IMR-90 (cell line): ENCODE measurements at regions not wholly inside any gene's neighbourhood (a gene's known extent, or its start where the extent isn't known, plus 50 kb on each side); places are given as distances from the start of the nearest gene placed in this dataset.

Experiments
- ATAC-seq: fragments of 200-7000 bp; cut with Tn5 transposase; 2 replicates; pipeline ENCODE4 v1.9.1; 2020; ENCODE audit warnings: low read depth, mild to moderate bottlenecking, moderate library complexity
- BruUV-seq: library from RNA; stranded (reverse); fragments of 400-500 nt; replicated peaks from 2 replicates; lab custom pipeline; 2021; lab: Mats Ljungman, UMichigan
- CTCF ChIA-PET: fragments of 300-600 bp; formaldehyde crosslinking; extraction: SDS; loops from one replicate; lab custom pipeline; 2021; ENCODE audit warnings: antibody characterized with exemption; lab: Yijun Ruan, JAX
- POLR2A ChIA-PET: fragments of 300-600 bp; sonication (Branson Sonifier 250); formaldehyde crosslinking; loops from one replicate; lab custom pipeline; 2022; ENCODE audit warnings: antibody characterized with exemption; ENCODE audit not compliant: unreplicated experiment; lab: Charles Lee
- DNase-seq: peaks from one replicate; pipeline ENCODE4 v3.0.0; 2013
- H2AFZ ChIP-seq: replicated peaks from 2 replicates; pipeline ENCODE3; 2013; ENCODE audit warnings: low read length, mild to moderate bottlenecking; ENCODE audit not compliant: poor library complexity
- H2AK5ac ChIP-seq: 2 replicates; pipeline ENCODE4 v1.6.1; 2013; ENCODE audit warnings: low read depth, low read length, inconsistent platforms
- H2AK9ac ChIP-seq: replicated peaks from 2 replicates; pipeline ENCODE3; 2013; ENCODE audit warnings: mild to moderate bottlenecking, low read depth, low read length, moderate library complexity; ENCODE audit not compliant: poor library complexity
- H2BK120ac ChIP-seq: 2 replicates; pipeline ENCODE4 v1.6.1; 2013; ENCODE audit warnings: low read depth, low read length, inconsistent platforms
- H2BK15ac ChIP-seq: 3 replicates; pipeline ENCODE4 v1.6.1; 2013; ENCODE audit warnings: low read depth, low read length, inconsistent platforms
- H2BK20ac ChIP-seq: 2 replicates; pipeline ENCODE4 v1.6.1; 2013; ENCODE audit warnings: low read depth, mild to moderate bottlenecking, inconsistent platforms, low read length, moderate library complexity
- H2BK5ac ChIP-seq: 2 replicates; pipeline ENCODE4 v1.6.1; 2013; ENCODE audit warnings: mild to moderate bottlenecking, low read depth, low read length, inconsistent platforms; ENCODE audit not compliant: poor library complexity, severe bottlenecking
- H3K14ac ChIP-seq: replicated peaks from 2 replicates; pipeline ENCODE4 v1.6.1; 2013; ENCODE audit warnings: low read depth, low read length, inconsistent platforms
- H3K18ac ChIP-seq: 2 replicates; pipeline ENCODE4 v1.6.1; 2013; ENCODE audit warnings: low read depth, low read length, control low read depth
- H3K23ac ChIP-seq: 2 replicates; pipeline ENCODE4 v1.6.1; 2013; ENCODE audit warnings: low read depth, low read length, inconsistent platforms
- H3K27ac ChIP-seq: 2 replicates; pipeline ENCODE4 v1.5.1; 2013; ENCODE audit warnings: mild to moderate bottlenecking, control low read depth, low read length; ENCODE audit not compliant: insufficient read depth
- H3K27me3 ChIP-seq: 2 replicates; pipeline ENCODE4 v1.6.1; 2013; ENCODE audit warnings: low read length; ENCODE audit not compliant: control insufficient read depth, insufficient read depth
- H3K36me3 ChIP-seq: 2 replicates; pipeline ENCODE4 v1.6.1; 2013; ENCODE audit warnings: low read length, mixed read lengths; ENCODE audit not compliant: control insufficient read depth, insufficient read depth
- H3K4ac ChIP-seq: 2 replicates; pipeline ENCODE4 v1.6.1; 2013; ENCODE audit warnings: low read depth, low read length, inconsistent platforms
- H3K4me1 ChIP-seq: 2 replicates; pipeline ENCODE4 v1.6.1; 2013; ENCODE audit warnings: low read length, mixed read lengths; ENCODE audit not compliant: control insufficient read depth, insufficient read depth
- H3K4me2 ChIP-seq: 2 replicates; pipeline ENCODE4 v1.6.1; 2013; ENCODE audit warnings: low read depth, mild to moderate bottlenecking, control low read depth, low read length, moderate library complexity
- H3K4me3 ChIP-seq: 2 replicates; pipeline ENCODE4 v1.5.1; 2013; ENCODE audit warnings: low read depth, mild to moderate bottlenecking, control low read depth, low read length, moderate library complexity; ENCODE audit not compliant: insufficient read depth
- H3K56ac ChIP-seq: 2 replicates; pipeline ENCODE4 v1.6.1; 2013; ENCODE audit warnings: low read length, inconsistent platforms; ENCODE audit not compliant: insufficient read depth; ENCODE audit errors: extremely low read depth
- H3K79me1 ChIP-seq, 2 experiments: 2 replicates each; pipeline ENCODE4 v1.6.1; 2013; ENCODE audit warnings: low read length in 2 of 2, inconsistent platforms in 1 of 2, low read depth in 1 of 2
- H3K9ac ChIP-seq: 2 replicates; pipeline ENCODE4 v1.6.1; 2013; ENCODE audit warnings: low read depth, low read length, control low read depth
- H3K9me1 ChIP-seq: 2 replicates; pipeline ENCODE4 v1.6.1; 2013; ENCODE audit warnings: low read length, inconsistent platforms; ENCODE audit not compliant: insufficient read depth
- H3K9me3 ChIP-seq: 2 replicates; pipeline ENCODE4 v1.6.1; 2013; ENCODE audit warnings: low read length; ENCODE audit not compliant: control insufficient read depth, insufficient read depth
- H4K20me1 ChIP-seq: 2 replicates; pipeline ENCODE4 v1.6.1; 2013; ENCODE audit warnings: low read length, inconsistent platforms; ENCODE audit not compliant: insufficient read depth
- H4K5ac ChIP-seq: 2 replicates; pipeline ENCODE4 v1.6.1; 2013; ENCODE audit warnings: mild to moderate bottlenecking, low read depth, low read length, control low read depth
- H4K8ac ChIP-seq, 2 experiments: 2 replicates each; pipeline ENCODE4 v1.6.1; 2013; ENCODE audit warnings: low read depth in 2 of 2, low read length in 2 of 2, control low read depth in 1 of 2, inconsistent platforms in 1 of 2
- H4K91ac ChIP-seq: 2 replicates; pipeline ENCODE4 v1.6.1; 2013; ENCODE audit warnings: low read depth, low read length, inconsistent platforms; ENCODE audit not compliant: insufficient read depth
- BHLHE40 ChIP-seq: fragments of 150-350 bp; IDR thresholded peaks from 2 replicates; pipeline ENCODE4 v1.6.1; 2016; ENCODE audit warnings: mild to moderate bottlenecking, low read depth, low read length
- CEBPB ChIP-seq: IDR thresholded peaks from 2 replicates; pipeline ENCODE4 v1.6.1; 2012; ENCODE audit warnings: low read depth, low read length, improper control_type of control experiment
- CHD1 ChIP-seq: IDR thresholded peaks from 2 replicates; pipeline ENCODE4 v1.6.1; 2012; ENCODE audit warnings: low read depth, low read length, improper control_type of control experiment
- MXI1 ChIP-seq: IDR thresholded peaks from 2 replicates; pipeline ENCODE4 v1.6.1; 2012; ENCODE audit warnings: low read depth, mild to moderate bottlenecking, low read length, moderate library complexity, borderline replicate concordance
- POLR2A ChIP-seq: IDR thresholded peaks from 2 replicates; pipeline ENCODE4 v1.6.1; 2012; ENCODE audit warnings: mild to moderate bottlenecking, low read depth, low read length
- RAD21 ChIP-seq: IDR thresholded peaks from 2 replicates; pipeline ENCODE4 v1.6.1; 2012; ENCODE audit warnings: low read length, improper control_type of control experiment
- RCOR1 ChIP-seq: IDR thresholded peaks from 2 replicates; pipeline ENCODE4 v1.6.1; 2012; ENCODE audit warnings: mild to moderate bottlenecking, low read length, improper control_type of control experiment; ENCODE audit not compliant: insufficient replicate concordance
- WGBS, 2 experiments: methylation state at CpG; one replicate each; pipeline versions ENCODE4 v1.1.5 to v1.1.7; 2013; ENCODE audit warnings: missing lambda C conversion rate in 2 of 2; ENCODE audit not compliant: insufficient read length in 1 of 2; ENCODE audit errors: extremely low coverage in 2 of 2; 5-methylcytosine and 5-hydroxymethylcytosine counted together
- dilution Hi-C: fragments of 300-500 bp; cut with HindIII; formaldehyde crosslinking; loops from one replicate; pipeline ENCODE4 v1.14.3; 2018; ENCODE audit warnings: low sequenced_read_pairs; ENCODE audit not compliant: unreplicated experiment
- in situ Hi-C: fragments of 300-500 bp; cut with MboI; formaldehyde crosslinking; loops from 3 replicates; pipeline ENCODE4 v1.14.3; 2019; ENCODE audit warnings: low sequenced_read_pairs, inconsistent platforms, mixed read lengths
- intact Hi-C: fragments of 100-400 bp; cut with micrococcal nuclease; formaldehyde crosslinking; loops from 2 replicates; pipeline ENCODE4 v1.10.0; 2022
- TF ChIP-seq, protein P1 (sequence below): fragments of 150-350 bp; IDR thresholded peaks from 2 replicates; pipeline ENCODE4 v1.6.1; 2016; ENCODE audit warnings: low read depth, mild to moderate bottlenecking, low read length, moderate library complexity, borderline replicate concordance

GRCh38 chr10:4247379-4247778 is 462.4 kb upstream of the KLF6 start:
- no peak overlapping the region for H2AK9ac ChIP-seq
- in situ Hi-C loops (loop anchor here (10.0 kb wide), 1 partner anchor 417 kb away; no protein-coding TSS in a partner anchor), intact Hi-C loops (loop anchor here (5.0 to 10.0 kb wide), 3 partner anchors 780 to 1053 kb away; no protein-coding TSS in a partner anchor), dilution Hi-C loops (no loop called here)
- TF ChIP-seq CHD1: no peak
- TF ChIP-seq MXI1: no peak
- no peak for TF ChIP-seq RCOR1
- TF ChIP-seq POLR2A: no peak
- TF ChIP-seq CEBPB: no peak
- TF ChIP-seq, protein P1, sequence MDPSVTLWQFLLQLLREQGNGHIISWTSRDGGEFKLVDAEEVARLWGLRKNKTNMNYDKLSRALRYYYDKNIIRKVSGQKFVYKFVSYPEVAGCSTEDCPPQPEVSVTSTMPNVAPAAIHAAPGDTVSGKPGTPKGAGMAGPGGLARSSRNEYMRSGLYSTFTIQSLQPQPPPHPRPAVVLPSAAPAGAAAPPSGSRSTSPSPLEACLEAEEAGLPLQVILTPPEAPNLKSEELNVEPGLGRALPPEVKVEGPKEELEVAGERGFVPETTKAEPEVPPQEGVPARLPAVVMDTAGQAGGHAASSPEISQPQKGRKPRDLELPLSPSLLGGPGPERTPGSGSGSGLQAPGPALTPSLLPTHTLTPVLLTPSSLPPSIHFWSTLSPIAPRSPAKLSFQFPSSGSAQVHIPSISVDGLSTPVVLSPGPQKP: no peak
- TF ChIP-seq BHLHE40: no peak
- no peak for TF ChIP-seq RAD21
- peak overlapping the region; percentile 82 for H2AFZ ChIP-seq
- H4K20me1 ChIP-seq: no peaks in the 10 kb centered on the region
- ATAC-seq: no peak; the same call in 1 of the 2 replicates
- peaks cover 18% of the 10 kb centered on the region for H3K4me1 ChIP-seq
- peak overlapping the region; percentile 100 for H2BK20ac ChIP-seq
- H3K79me1 ChIP-seq: peaks cover 6 to 31% of the 10 kb centered on the region in 2 experiments; a peak in 2 of 4 replicates
- ChIA-PET POLR2A (interaction anchor here (0.5 kb wide), 1 partner anchor 463 kb away, joined by 4 read pairs; no protein-coding TSS in a partner anchor), CTCF (interaction anchor here (0.7 to 1.1 kb wide), 3 partner anchors 97 to 517 kb away, joined by 3 read pairs; no protein-coding TSS in a partner anchor)
- H3K4ac ChIP-seq: peak overlapping the region; percentile 99
- no peaks in the 10 kb centered on the region for H3K36me3 ChIP-seq
- H3K27me3 ChIP-seq: no peaks in the 10 kb centered on the region
- H4K8ac ChIP-seq: peak overlapping the region; percentile 86 to 97
- H3K27ac ChIP-seq: peak overlapping the region; percentile 87
- TSS peak; percentile 75 for BruUV-seq
- no peak for DNase-seq
- H2AK5ac ChIP-seq: peak overlapping the region; percentile 93
- peak overlapping the region; percentile 90 for H3K23ac ChIP-seq
- H2BK120ac ChIP-seq: peak overlapping the region; percentile 100
- WGBS, 2 experiments: 100% methylated on average over 1 of the region's 5 CpGs; no CpG with 5 or more reads in 1 of the 2 experiments
- H3K4me2 ChIP-seq: peak overlapping the region; percentile 100
- peak overlapping the region; percentile 66 for H4K5ac ChIP-seq
- H3K14ac ChIP-seq: peak overlapping the region; percentile 99
- H2BK15ac ChIP-seq: peak overlapping the region; percentile 92
- peaks cover 5% of the 10 kb centered on the region for H3K9me1 ChIP-seq
- peak overlapping the region; percentile 94 for H3K56ac ChIP-seq
- H3K18ac ChIP-seq: peak overlapping the region; percentile 90
- H2BK5ac ChIP-seq: peak overlapping the region; percentile 93
- H3K4me3 ChIP-seq: peak overlapping the region; percentile 3; the same call in 1 of the 2 replicates
- H4K91ac ChIP-seq: peak overlapping the region; percentile 95
- no peaks in the 10 kb centered on the region for H3K9me3 ChIP-seq
- peak overlapping the region; percentile 59 for H3K9ac ChIP-seq
